Right atrium auricular region (tissue), 2 donors: ENCODE measurements at regions not wholly inside any gene's neighbourhood (a gene's known extent, or its start where the extent isn't known, plus 50 kb on each side); places are given as distances from the start of the nearest gene placed in this dataset.
A peak's percentile ranks its signal among the peaks of the same experiment; 100 is the strongest.

Experiments used
- DNase-seq: peaks from one replicate; pipeline ENCODE4 v3.0.0-alpha.2; 2019; ENCODE audit warnings: low spot score
- H3K27ac ChIP-seq, 2 donors: fragments of 200-600 bp; sonication (generic); 1 replicate in 1 of 2; 2 replicates in 1 of 2; pipeline ENCODE4 v1.5.1; 2016 to 2019
- H3K27me3 ChIP-seq, 2 donors: fragments of 200-600 bp; sonication (generic); one replicate each; pipeline versions ENCODE4 v1.5.1 to v1.6.0; 2017 to 2019
- H3K36me3 ChIP-seq: fragments of 200-600 bp; sonication (generic); one replicate; pipeline ENCODE4 v1.5.1; 2016
- H3K4me1 ChIP-seq, 2 donors: fragments of 200-600 bp; sonication (generic); one replicate each; pipeline versions ENCODE4 v1.5.1 to v1.6.0; 2017 to 2019
- H3K4me3 ChIP-seq, 2 donors: fragments of 200-600 bp; sonication (generic); 1 replicate in 1 of 2; 2 replicates in 1 of 2; pipeline ENCODE4 v1.5.1; 2017 to 2019; ENCODE audit warnings: mild to moderate bottlenecking in 1 of 2, moderate library complexity in 1 of 2
- H3K9me3 ChIP-seq, 2 donors: fragments of 200-600 bp; sonication (generic); one replicate each; pipeline ENCODE4 v1.5.1; 2019
- TF ChIP-seq, protein P1 (sequence below), 2 donors: fragments of 200-600 bp; sonication (generic); IDR thresholded peaks; one replicate each; pipeline ENCODE4 v1.5.1; 2019; ENCODE audit warnings: antibody characterized with exemption in 2 of 2

DNA sequence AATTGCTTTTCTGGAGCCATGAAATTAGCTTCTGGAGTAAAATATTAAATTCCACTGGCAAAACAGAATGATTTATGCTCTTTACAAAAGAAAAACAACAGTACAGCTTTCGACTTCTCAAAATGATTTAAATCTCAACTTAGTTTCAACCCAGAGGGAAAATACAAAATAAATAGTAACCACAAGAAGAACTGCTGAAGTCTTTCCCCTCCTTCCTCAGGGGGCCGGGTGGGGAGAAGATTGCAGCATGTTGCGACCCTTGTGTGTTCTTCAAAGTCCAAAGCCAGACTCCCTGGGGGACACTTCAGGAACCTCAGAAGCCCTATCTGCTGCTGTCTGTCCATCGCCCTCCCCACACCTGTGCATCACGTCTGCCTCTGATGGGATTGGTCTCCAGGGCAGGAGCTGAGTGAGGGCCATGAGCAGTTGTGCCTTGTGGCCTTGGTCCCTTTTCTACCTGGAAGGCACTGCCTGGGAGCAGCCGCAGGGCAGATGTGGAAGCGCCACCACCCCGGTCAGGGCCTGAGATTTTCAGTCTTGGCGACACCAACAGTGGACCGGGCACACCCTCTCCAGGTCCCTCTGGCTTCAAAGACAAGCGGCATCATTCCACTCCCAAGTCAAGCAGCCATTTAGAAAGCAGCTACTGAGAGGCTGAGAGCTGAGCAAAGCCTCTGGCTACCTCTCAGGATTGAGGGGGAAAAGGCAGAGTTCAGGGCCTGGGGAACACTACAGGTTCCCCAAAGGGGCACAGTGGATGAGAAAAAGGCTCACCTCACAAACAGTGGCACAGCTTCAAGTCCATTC is 210.1 kb upstream of the RAB6C start:
- no peaks in the 10 kb centered on the region for H3K27me3 ChIP-seq
- peak; percentile 53 for DNase-seq
- TF ChIP-seq, protein P1, sequence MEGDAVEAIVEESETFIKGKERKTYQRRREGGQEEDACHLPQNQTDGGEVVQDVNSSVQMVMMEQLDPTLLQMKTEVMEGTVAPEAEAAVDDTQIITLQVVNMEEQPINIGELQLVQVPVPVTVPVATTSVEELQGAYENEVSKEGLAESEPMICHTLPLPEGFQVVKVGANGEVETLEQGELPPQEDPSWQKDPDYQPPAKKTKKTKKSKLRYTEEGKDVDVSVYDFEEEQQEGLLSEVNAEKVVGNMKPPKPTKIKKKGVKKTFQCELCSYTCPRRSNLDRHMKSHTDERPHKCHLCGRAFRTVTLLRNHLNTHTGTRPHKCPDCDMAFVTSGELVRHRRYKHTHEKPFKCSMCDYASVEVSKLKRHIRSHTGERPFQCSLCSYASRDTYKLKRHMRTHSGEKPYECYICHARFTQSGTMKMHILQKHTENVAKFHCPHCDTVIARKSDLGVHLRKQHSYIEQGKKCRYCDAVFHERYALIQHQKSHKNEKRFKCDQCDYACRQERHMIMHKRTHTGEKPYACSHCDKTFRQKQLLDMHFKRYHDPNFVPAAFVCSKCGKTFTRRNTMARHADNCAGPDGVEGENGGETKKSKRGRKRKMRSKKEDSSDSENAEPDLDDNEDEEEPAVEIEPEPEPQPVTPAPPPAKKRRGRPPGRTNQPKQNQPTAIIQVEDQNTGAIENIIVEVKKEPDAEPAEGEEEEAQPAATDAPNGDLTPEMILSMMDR (IDR thresholded peaks at IDR 0.05), result no peak
- no peaks in the 10 kb centered on the region for H3K9me3 ChIP-seq
- no peak overlapping the region for H3K27ac ChIP-seq
- H3K36me3 ChIP-seq, result no peaks in the 10 kb centered on the region
- no peak overlapping the region for H3K4me3 ChIP-seq
- no peaks in the 10 kb centered on the region for H3K4me1 ChIP-seq

DNA sequence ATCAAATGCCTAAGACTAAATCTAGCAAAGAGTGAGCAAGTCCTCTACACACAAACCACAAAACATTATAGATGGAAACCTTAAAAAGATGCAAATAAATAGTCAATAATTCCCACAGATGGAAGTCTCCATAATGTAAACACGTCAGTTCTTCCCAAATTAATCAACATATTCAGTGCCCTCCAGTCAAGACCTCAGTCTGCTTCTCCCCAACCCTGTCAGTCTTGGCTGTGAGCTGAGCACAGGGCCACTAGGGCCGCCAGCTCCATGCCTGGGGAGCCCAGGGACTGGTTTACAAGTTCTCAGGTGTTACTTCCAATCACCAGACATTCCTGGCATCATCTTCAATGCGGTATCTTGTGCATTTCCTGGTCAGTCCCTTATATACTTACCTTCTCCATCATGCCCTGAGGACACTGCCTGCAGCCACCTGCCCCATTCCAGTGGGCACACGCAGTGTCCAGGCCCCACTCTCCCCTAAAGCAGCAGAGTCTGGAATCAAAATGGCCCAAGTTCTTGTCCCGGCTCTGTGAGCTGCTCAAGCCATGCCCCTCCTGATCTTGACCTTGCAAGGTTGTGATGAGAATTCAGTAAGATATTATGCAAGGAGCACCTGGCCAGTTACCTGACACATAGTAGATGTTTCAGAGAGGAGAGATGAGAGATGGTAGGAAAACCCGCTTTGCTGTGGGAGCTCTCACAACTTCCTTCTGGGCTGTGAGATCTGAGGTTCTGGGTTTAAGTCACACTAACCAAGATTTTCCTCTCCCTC is 207.9 kb upstream of the RAB6C start:
- no peak overlapping the region for H3K4me3 ChIP-seq
- no peaks in the 10 kb centered on the region for H3K36me3 ChIP-seq
- no peaks in the 10 kb centered on the region for H3K27me3 ChIP-seq
- H3K4me1 ChIP-seq, result no peaks in the 10 kb centered on the region
- TF ChIP-seq, protein P1 (IDR thresholded peaks at IDR 0.05), result no peak
- DNase-seq, result peak; percentile 36
- H3K27ac ChIP-seq, result no peak overlapping the region
- H3K9me3 ChIP-seq, result no peaks in the 10 kb centered on the region

DNA sequence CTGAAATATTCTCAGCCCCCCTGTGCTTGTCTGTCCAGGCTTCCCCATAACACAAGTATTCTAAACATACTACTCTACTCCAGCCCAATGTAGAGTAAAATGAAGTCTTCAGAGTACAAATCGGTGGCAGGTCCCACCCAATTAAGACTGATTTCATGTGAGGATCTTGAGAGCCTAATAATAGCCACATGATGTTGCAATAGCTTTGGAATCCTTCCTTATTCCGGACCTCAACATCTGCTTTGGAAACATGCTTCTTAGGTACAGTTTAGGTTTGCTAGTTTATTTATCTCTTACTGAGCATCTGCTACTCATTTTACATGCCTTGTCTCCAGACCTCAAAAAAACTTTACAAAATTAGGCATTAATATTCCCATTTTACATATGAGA is 207.3 kb upstream of the RAB6C start:
- DNase-seq, result no peak
- Histone ChIP-seq H3K36me3 (no peaks in the 10 kb centered on the region), H3K4me3 (no peak overlapping the region), H3K27ac (no peak overlapping the region), H3K4me1 (no peaks in the 10 kb centered on the region), H3K9me3 (no peaks in the 10 kb centered on the region), H3K27me3 (no peaks in the 10 kb centered on the region)
- TF ChIP-seq, protein P1 (IDR thresholded peaks at IDR 0.05), result no peak

DNA sequence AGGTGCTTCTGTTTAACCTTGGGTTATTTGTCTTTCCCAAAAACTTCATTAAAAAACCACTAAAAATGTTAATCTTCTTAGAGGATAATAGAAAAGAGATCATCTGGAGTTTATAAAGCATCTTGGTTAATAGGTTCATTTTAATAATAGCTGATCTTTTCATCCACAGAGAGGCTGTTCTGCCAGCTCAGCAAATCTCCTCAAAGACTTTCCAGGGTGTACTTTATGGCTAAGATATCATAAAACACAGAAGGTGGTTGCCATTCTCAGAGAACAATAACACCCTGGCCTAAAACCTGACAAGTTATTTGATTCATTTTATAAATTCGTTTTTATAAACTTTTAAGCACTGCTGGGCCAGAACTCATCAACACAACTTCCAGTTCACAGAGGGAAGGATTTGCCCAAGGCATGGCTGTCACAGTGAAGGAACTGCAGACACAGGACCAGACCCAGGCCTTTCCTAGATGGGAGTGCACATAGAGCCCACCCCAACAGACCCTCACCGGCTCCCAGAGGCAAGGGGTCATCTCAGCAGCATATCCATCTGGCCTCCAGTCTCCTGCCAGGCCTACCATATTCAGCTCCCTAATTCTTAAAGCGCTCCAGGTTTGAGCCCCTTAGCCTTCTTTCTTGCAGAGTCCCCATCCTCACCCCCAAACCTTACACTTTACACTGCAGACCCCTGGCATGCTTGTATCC is 203.4 kb upstream of the RAB6C start:
- Histone ChIP-seq H3K9me3 (no peaks in the 10 kb centered on the region), H3K4me1 (no peaks in the 10 kb centered on the region), H3K27ac (no peak overlapping the region), H3K36me3 (no peaks in the 10 kb centered on the region), H3K4me3 (no peak overlapping the region), H3K27me3 (no peaks in the 10 kb centered on the region)
- TF ChIP-seq, protein P1 (IDR thresholded peaks at IDR 0.05), result no peak
- DNase-seq, result no peak

DNA sequence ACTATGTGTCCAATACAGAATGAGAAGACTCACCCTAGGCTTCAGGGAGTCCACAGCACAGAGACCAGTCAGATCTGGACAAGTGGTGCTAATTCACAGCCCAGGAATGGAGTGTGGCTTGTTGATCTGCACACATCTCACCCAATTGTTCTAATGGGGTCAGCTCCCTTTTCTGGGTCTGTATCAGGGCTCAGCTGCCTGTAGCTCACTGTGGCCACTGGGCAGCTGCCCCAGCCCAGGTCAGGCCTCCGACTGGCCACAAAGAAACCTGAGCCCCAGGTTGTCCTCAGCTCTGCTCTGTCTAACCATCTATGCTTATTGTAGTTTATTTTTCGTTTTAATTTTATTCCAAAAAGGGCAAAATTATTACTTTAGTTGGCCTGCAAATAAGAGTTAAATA is 202.3 kb upstream of the RAB6C start:
- H3K36me3 ChIP-seq, result no peaks in the 10 kb centered on the region
- no peaks in the 10 kb centered on the region for H3K4me1 ChIP-seq
- TF ChIP-seq, protein P1 (IDR thresholded peaks at IDR 0.05), result no peak
- no peak overlapping the region for H3K27ac ChIP-seq
- no peaks in the 10 kb centered on the region for H3K27me3 ChIP-seq
- no peak overlapping the region for H3K4me3 ChIP-seq
- DNase-seq, result no peak
- H3K9me3 ChIP-seq, result no peaks in the 10 kb centered on the region
